HEK293 (cell line): ENCODE measurements at regions not wholly inside any gene's neighbourhood (a gene's known extent, or its start where the extent isn't known, plus 50 kb on each side); places are given as distances from the start of the nearest gene placed in this dataset.

ENCODE experiments used
- CTCF ChIA-PET: fragments of 350-600 bp; formaldehyde crosslinking; extraction: SDS; loops from one replicate; lab custom pipeline; 2021; ENCODE audit warnings: antibody characterized with exemption; lab: Yijun Ruan, JAX
- POLR2A ChIA-PET: fragments of 300-600 bp; formaldehyde crosslinking; extraction: SDS; loops from one replicate; lab custom pipeline; 2020; ENCODE audit warnings: antibody characterized with exemption, inconsistent platforms; lab: Yijun Ruan, JAX
- H3K27ac ChIP-seq: fragments of 200-500 bp; sonication (Bioruptor generic); 2 replicates; pipeline ENCODE4 v1.5.1; 2014; ENCODE audit warnings: low read depth, low read length, control low read depth, inconsistent platforms; ENCODE audit errors: extremely low read depth
- H3K36me3 ChIP-seq, 2 experiments: fragments of 200-500 bp in 1 of 2; sonication (Bioruptor generic) in 1 of 2; 1 replicate in 1 of 2; 2 replicates in 1 of 2; pipeline ENCODE4 v1.5.1; 2014 to 2017; ENCODE audit warnings: inconsistent platforms in 2 of 2, low read length in 2 of 2; ENCODE audit not compliant: control insufficient read depth in 2 of 2, insufficient read depth in 1 of 2
- H3K4me1 ChIP-seq: fragments of 200-500 bp; sonication (Bioruptor generic); 2 replicates; pipeline ENCODE4 v1.5.1; 2014; ENCODE audit warnings: mild to moderate bottlenecking, low read length, inconsistent platforms; ENCODE audit not compliant: control insufficient read depth, insufficient read depth
- H3K4me3 ChIP-seq: 2 replicates; pipeline ENCODE4 v1.5.1; 2011; ENCODE audit warnings: low read depth, mild to moderate bottlenecking, control low read depth, low read length, moderate library complexity
- H3K9me3 ChIP-seq: fragments of 200-500 bp; sonication (Bioruptor generic); 2 replicates; pipeline ENCODE4 v1.5.1; 2014; ENCODE audit warnings: low read depth, low read length, inconsistent platforms; ENCODE audit not compliant: control insufficient read depth, insufficient read depth
- ELK4 ChIP-seq: IDR thresholded peaks from 2 replicates; pipeline ENCODE4 v1.6.1; 2011; ENCODE audit warnings: mild to moderate bottlenecking, low read depth, low read length, borderline replicate concordance
- FEZF1 ChIP-seq: fragments of 450-650 bp; formaldehyde crosslinking; IDR thresholded peaks from 2 replicates; pipeline ENCODE4 v1.5.1; 2016; ENCODE audit warnings: missing biosample characterization, missing genetic modification characterization
- HIC1 ChIP-seq: fragments of 450-650 bp; formaldehyde crosslinking; IDR thresholded peaks from 2 replicates; pipeline ENCODE4 v1.5.1; 2016; ENCODE audit warnings: missing biosample characterization, missing genetic modification characterization
- HOXA7 ChIP-seq: sonication (generic); formaldehyde crosslinking; IDR thresholded peaks from 2 replicates; pipeline ENCODE4 v1.8.1; 2022; ENCODE audit warnings: missing genetic modification reagents, borderline replicate concordance
- IKZF3 ChIP-seq: fragments of 450-650 bp; IDR thresholded peaks from 2 replicates; pipeline ENCODE4 v1.5.0; 2018; ENCODE audit warnings: missing biosample characterization, mild to moderate bottlenecking, missing genetic modification characterization, moderate library complexity
- INSM2 ChIP-seq: fragments of 450-650 bp; formaldehyde crosslinking; IDR thresholded peaks from 2 replicates; pipeline ENCODE4 v1.5.1; 2016; ENCODE audit warnings: missing biosample characterization, missing genetic modification characterization
- PRDM4 ChIP-seq: fragments of 450-650 bp; formaldehyde crosslinking; IDR thresholded peaks from 2 replicates; pipeline ENCODE4 v1.5.1; 2017; ENCODE audit warnings: missing biosample characterization, missing genetic modification characterization
- REST ChIP-seq: fragments of 450-650 bp; formaldehyde crosslinking; IDR thresholded peaks from 2 replicates; pipeline ENCODE4 v1.5.1; 2016; ENCODE audit warnings: missing biosample characterization, missing genetic modification characterization
- SETDB1 ChIP-seq: IDR thresholded peaks from one replicate; pipeline ENCODE4 v1.6.1; 2017; ENCODE audit warnings: mild to moderate bottlenecking, low read length, moderate library complexity, mixed read lengths; ENCODE audit not compliant: insufficient read length
- SP7 ChIP-seq: fragments of 450-650 bp; formaldehyde crosslinking; IDR thresholded peaks from 2 replicates; pipeline ENCODE4 v1.5.1; 2016; ENCODE audit warnings: missing biosample characterization, missing genetic modification characterization
- ZBTB44 ChIP-seq: fragments of 450-650 bp; IDR thresholded peaks from 2 replicates; pipeline ENCODE4 v1.5.1; 2018; ENCODE audit warnings: missing biosample characterization, mild to moderate bottlenecking, missing genetic modification characterization
- ZFP41 ChIP-seq: fragments of 450-650 bp; formaldehyde crosslinking; IDR thresholded peaks from 2 replicates; pipeline ENCODE4 v1.5.1; 2016; ENCODE audit warnings: missing biosample characterization, missing genetic modification characterization, borderline replicate concordance
- ZNF121 ChIP-seq: fragments of 450-650 bp; formaldehyde crosslinking; IDR thresholded peaks from 2 replicates; pipeline ENCODE4 v1.5.1; 2016; ENCODE audit warnings: missing biosample characterization, missing genetic modification characterization
- ZNF266 ChIP-seq: fragments of 450-650 bp; formaldehyde crosslinking; IDR thresholded peaks from 2 replicates; pipeline ENCODE4 v1.5.1; 2016; ENCODE audit warnings: missing biosample characterization, missing genetic modification characterization, low read depth
- ZNF324 ChIP-seq: fragments of 450-650 bp; formaldehyde crosslinking; IDR thresholded peaks from 2 replicates; pipeline ENCODE4 v1.5.1; 2016; ENCODE audit warnings: missing biosample characterization, missing genetic modification characterization
- ZNF366 ChIP-seq: fragments of 450-650 bp; formaldehyde crosslinking; conservative IDR thresholded peaks from 2 replicates; pipeline ENCODE4 v1.5.1; 2016; ENCODE audit warnings: missing biosample characterization, missing genetic modification characterization
- ZNF394 ChIP-seq: fragments of 450-650 bp; formaldehyde crosslinking; IDR thresholded peaks from 2 replicates; pipeline ENCODE4 v1.5.1; 2016; ENCODE audit warnings: missing biosample characterization, missing genetic modification characterization, mild to moderate bottlenecking, moderate library complexity, borderline replicate concordance
- ZNF548 ChIP-seq: fragments of 450-650 bp; formaldehyde crosslinking; IDR thresholded peaks from 2 replicates; pipeline ENCODE4 v1.5.1; 2016; ENCODE audit warnings: missing biosample characterization, missing genetic modification characterization
- ZNF571 ChIP-seq: fragments of 450-650 bp; formaldehyde crosslinking; IDR thresholded peaks from 2 replicates; pipeline ENCODE4 v1.5.0; 2017; ENCODE audit warnings: missing biosample characterization, missing genetic modification characterization
- ZNF629 ChIP-seq: fragments of 450-650 bp; formaldehyde crosslinking; IDR thresholded peaks from 2 replicates; pipeline ENCODE4 v1.5.1; 2017; ENCODE audit warnings: missing biosample characterization, missing genetic modification characterization
- ZNF639 ChIP-seq: fragments of 450-650 bp; formaldehyde crosslinking; IDR thresholded peaks from 2 replicates; pipeline ENCODE4 v1.5.1; 2016; ENCODE audit warnings: missing biosample characterization, missing genetic modification characterization
- ZNF843 ChIP-seq: fragments of 450-650 bp; formaldehyde crosslinking; IDR thresholded peaks from 2 replicates; pipeline ENCODE4 v1.5.1; 2016; ENCODE audit warnings: missing biosample characterization, missing genetic modification characterization

- TF ChIP-seq ELK4 (no peak), ZFP41 (tag by site-specific recombination) (no peak), ZNF639 (tag by site-specific recombination) (no peak), ZNF121 (tag by site-specific recombination) (no peak), ZNF571 (tag by site-specific recombination) (no peak), ZNF324 (tag by site-specific recombination) (no peak), REST (no peak)
Measured at GRCh38 chr4:31516520-31516919, 796.4 kb downstream of the PCDH7 start (continued).

GRCh38 chr4:31518796-31519250 lies 798.7 kb downstream of the PCDH7 start:
- CTCF ChIA-PET: no interaction called here
- TF ChIP-seq ZNF266 (tag by site-specific recombination) (no peak), ZNF548 (no peak), HOXA7 (CRISPR knock-in tag) (no peak), ZNF394 (tag by site-specific recombination) (0 out of 2 replicates have a peak, but pooled peaks have one; percentile 17), IKZF3 (0 out of 2 replicates have a peak, but pooled peaks have one; percentile 52), SP7 (tag by site-specific recombination) (0 out of 2 replicates have a peak, but pooled peaks have one; percentile 27), SETDB1 (peak; percentile 62), HIC1 (peak; percentile 69; the same call in 1 of the 2 replicates), ZNF843 (tag by site-specific recombination) (peak; percentile 61; the same call in 1 of the 2 replicates), ZBTB44 (tag by site-specific recombination) (no peak), FEZF1 (tag by site-specific recombination) (peak; percentile 61), PRDM4 (tag by site-specific recombination) (0 out of 2 replicates have a peak, but pooled peaks have one; percentile 25), ZNF629 (tag by site-specific recombination) (peak; percentile 61), INSM2 (0 out of 2 replicates have a peak, but pooled peaks have one; percentile 51), ZNF366 (tag by site-specific recombination) (peak; percentile 41; the same call in 1 of the 2 replicates)

More at GRCh38 chr4:31518796-31519250, 798.7 kb downstream of the PCDH7 start:
- no peak overlapping the region for H3K27ac ChIP-seq
- no peak overlapping the region for H3K4me3 ChIP-seq
- POLR2A ChIA-PET: no interaction called here
- H3K9me3 ChIP-seq: no peaks in the 10 kb centered on the region
- H3K36me3 ChIP-seq: no peaks in the 10 kb centered on the region
- no peaks in the 10 kb centered on the region for H3K4me1 ChIP-seq
